RWPE1 (cell line): ENCODE measurements at regions not wholly inside any gene's neighbourhood (a gene's known extent, or its start where the extent isn't known, plus 50 kb on each side); places are given as distances from the start of the nearest gene placed in this dataset.

Experiments used
- CTCF ChIA-PET: fragments of 350-600 bp; sonication (Branson Sonifier 250); formaldehyde crosslinking; extraction: SDS; loops from one replicate; lab custom pipeline; 2021; lab: Yijun Ruan, JAX
- POLR2A ChIA-PET: fragments of 400-600 bp; formaldehyde crosslinking; extraction: SDS; loops from one replicate; lab custom pipeline; 2020; ENCODE audit warnings: antibody characterized with exemption; ENCODE audit not compliant: low non-redundant PET; lab: Yijun Ruan, JAX
- DNase-seq: peaks from one replicate; pipeline ENCODE4 v3.0.0; 2012; ENCODE audit warnings: low spot score
- H3K27ac ChIP-seq: fragments of 450-650 bp; 2 replicates; pipeline ENCODE4 v1.5.1; 2017
- CTCF ChIP-seq: fragments of 450-650 bp; conservative IDR thresholded peaks from 2 replicates; pipeline ENCODE4 v1.5.1; 2017; ENCODE audit warnings: low read depth, mild to moderate bottlenecking

GRCh38 chr14:82441270-82441669, 907.6 kb upstream of the SEL1L start:
- ChIA-PET POLR2A (no interaction called here), CTCF (no interaction called here)
- no peak overlapping the region for H3K27ac ChIP-seq
- DNase-seq, result no peak
- TF ChIP-seq CTCF, result no peak

GRCh38 chr14:82445810-82446570, 912.3 kb upstream of the SEL1L start:
- CTCF ChIA-PET, result interaction anchor here (0.7 kb wide), 1 partner anchor 455 kb away, joined by 3 read pairs; no protein-coding TSS in a partner anchor
- no peak for TF ChIP-seq CTCF
- no peak overlapping the region for H3K27ac ChIP-seq
- POLR2A ChIA-PET, result no interaction called here
- DNase-seq, result no peak

GRCh38 chr14:82447586-82447985, 913.9 kb upstream of the SEL1L start:
- H3K27ac ChIP-seq, result no peak overlapping the region
- no peak for TF ChIP-seq CTCF
- ChIA-PET CTCF (interaction anchor here (0.6 kb wide), 1 partner anchor 39 kb away, joined by 3 read pairs; no protein-coding TSS in a partner anchor), POLR2A (no interaction called here)
- no peak for DNase-seq

GRCh38 chr14:82449926-82450468, 916.3 kb upstream of the SEL1L start:
- CTCF ChIA-PET, result interaction anchor here (0.7 kb wide), 1 partner anchor 1319 kb away, joined by 5 read pairs; no protein-coding TSS in a partner anchor

GRCh38 chr14:82451675-82452074, 918.0 kb upstream of the SEL1L start:
- TF ChIP-seq CTCF, result no peak
- H3K27ac ChIP-seq, result no peak overlapping the region
- DNase-seq, result no peak
- CTCF ChIA-PET, result no interaction called here
- POLR2A ChIA-PET, result no interaction called here

More at GRCh38 chr14:82449926-82450468, 916.3 kb upstream of the SEL1L start:
- TF ChIP-seq CTCF, result no peak
- POLR2A ChIA-PET, result no interaction called here
- no peak overlapping the region for H3K27ac ChIP-seq
- DNase-seq, result no peak

GRCh38 chr14:82482345-82482744, 948.7 kb upstream of the SEL1L start:
- POLR2A ChIA-PET, result no interaction called here
- H3K27ac ChIP-seq, result no peak overlapping the region
- no peak for DNase-seq
- no peak for TF ChIP-seq CTCF
- CTCF ChIA-PET, result no interaction called here
